ENCODE measurements at regions not wholly inside any gene's neighbourhood (a gene's known extent, or its start where the extent isn't known, plus 50 kb on each side); places are given as distances from the start of the nearest gene placed in this dataset.

DNA sequence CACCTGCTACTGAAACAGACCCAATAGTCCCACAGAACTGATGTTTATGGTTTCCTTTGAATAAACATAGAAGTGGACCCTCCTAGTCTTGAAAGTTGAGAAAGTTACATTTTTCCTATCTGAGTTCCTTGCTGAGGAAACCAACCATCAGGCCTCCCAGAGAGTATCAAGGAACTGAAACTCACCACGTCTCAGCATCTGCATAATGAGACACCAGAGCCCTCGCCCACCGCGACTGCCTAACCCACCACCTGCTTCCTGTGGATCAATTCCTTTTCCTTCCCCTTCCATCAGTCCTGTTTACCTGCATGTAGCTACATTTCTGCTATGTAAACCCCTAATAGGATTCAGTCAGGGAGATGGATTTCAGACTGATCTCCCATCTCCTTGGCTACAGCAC, 443.2 kb upstream of the TMEM132C start:
- no peak for TF ChIP-seq SIN3A (IDR thresholded peaks at IDR 0.05; ENCODE audit: low read depth, low read length)
- no peak for TF ChIP-seq SREBF2 (IDR thresholded peaks at IDR 0.05; ENCODE audit: low read length)
- TF ChIP-seq, protein P1, sequence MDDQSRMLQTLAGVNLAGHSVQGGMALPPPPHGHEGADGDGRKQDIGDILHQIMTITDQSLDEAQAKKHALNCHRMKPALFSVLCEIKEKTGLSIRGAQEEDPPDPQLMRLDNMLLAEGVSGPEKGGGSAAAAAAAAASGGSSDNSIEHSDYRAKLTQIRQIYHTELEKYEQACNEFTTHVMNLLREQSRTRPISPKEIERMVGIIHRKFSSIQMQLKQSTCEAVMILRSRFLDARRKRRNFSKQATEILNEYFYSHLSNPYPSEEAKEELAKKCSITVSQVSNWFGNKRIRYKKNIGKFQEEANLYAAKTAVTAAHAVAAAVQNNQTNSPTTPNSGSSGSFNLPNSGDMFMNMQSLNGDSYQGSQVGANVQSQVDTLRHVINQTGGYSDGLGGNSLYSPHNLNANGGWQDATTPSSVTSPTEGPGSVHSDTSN (IDR thresholded peaks at IDR 0.05; ENCODE audit: insufficient replicate concordance, low read depth, low read length): no peak
- TF ChIP-seq BACH1 (IDR thresholded peaks at IDR 0.05; ENCODE audit: borderline replicate concordance): no peak
- TF ChIP-seq KDM1A (IDR thresholded peaks at IDR 0.05; ENCODE audit: borderline replicate concordance): no peak
- TF ChIP-seq SUZ12 (IDR thresholded peaks at IDR 0.05; ENCODE audit: unreplicated experiment): no peak
- TF ChIP-seq, protein P2, sequence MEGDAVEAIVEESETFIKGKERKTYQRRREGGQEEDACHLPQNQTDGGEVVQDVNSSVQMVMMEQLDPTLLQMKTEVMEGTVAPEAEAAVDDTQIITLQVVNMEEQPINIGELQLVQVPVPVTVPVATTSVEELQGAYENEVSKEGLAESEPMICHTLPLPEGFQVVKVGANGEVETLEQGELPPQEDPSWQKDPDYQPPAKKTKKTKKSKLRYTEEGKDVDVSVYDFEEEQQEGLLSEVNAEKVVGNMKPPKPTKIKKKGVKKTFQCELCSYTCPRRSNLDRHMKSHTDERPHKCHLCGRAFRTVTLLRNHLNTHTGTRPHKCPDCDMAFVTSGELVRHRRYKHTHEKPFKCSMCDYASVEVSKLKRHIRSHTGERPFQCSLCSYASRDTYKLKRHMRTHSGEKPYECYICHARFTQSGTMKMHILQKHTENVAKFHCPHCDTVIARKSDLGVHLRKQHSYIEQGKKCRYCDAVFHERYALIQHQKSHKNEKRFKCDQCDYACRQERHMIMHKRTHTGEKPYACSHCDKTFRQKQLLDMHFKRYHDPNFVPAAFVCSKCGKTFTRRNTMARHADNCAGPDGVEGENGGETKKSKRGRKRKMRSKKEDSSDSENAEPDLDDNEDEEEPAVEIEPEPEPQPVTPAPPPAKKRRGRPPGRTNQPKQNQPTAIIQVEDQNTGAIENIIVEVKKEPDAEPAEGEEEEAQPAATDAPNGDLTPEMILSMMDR (IDR thresholded peaks at IDR 0.05 in 2 of 3, conservative IDR thresholded peaks at IDR 0.05 in 1 of 3; ENCODE audit: control insufficient read depth in 2 of 3, extremely low read depth in 1 of 3, insufficient read depth in 1 of 3, low read depth in 3 of 3, low read length in 3 of 3): no peak
- TF ChIP-seq RELA (IDR thresholded peaks at IDR 0.05; ENCODE audit: borderline replicate concordance, partially characterized antibody): no peak
- TF ChIP-seq SP1 (IDR thresholded peaks at IDR 0.05; ENCODE audit: low read depth, low read length): no peak
- no peak for TF ChIP-seq SRF (IDR thresholded peaks at IDR 0.05; ENCODE audit: low read depth in 2 of 2, low read length in 2 of 2)
